Hippocampal formation (tissue), 2 donors: ENCODE measurements at regions not wholly inside any gene's neighbourhood (a gene's known extent, or its start where the extent isn't known, plus 50 kb on each side); places are given as distances from the start of the nearest gene placed in this dataset.
A peak's percentile ranks its signal among the peaks of the same experiment; 100 is the strongest.
"Not testable (repeated sequence)": the region's sequence is repeated elsewhere in the genome, so short reads cannot be mapped to it uniquely, and the experiment has no call there.

ENCODE experiments used
- DNase-seq, 2 donors: peaks; one replicate each; lab custom pipeline; 2025; lab: John Stamatoyannopoulos, UW

GRCh38 chr15:70374096-70374495 is 276.4 kb upstream of the TLE3 start:
- DNase-seq: no peak

- not testable (repeated sequence) for DNase-seq
Observed at GRCh38 chr15:70373439-70373838, 275.7 kb upstream of the TLE3 start.

DNA sequence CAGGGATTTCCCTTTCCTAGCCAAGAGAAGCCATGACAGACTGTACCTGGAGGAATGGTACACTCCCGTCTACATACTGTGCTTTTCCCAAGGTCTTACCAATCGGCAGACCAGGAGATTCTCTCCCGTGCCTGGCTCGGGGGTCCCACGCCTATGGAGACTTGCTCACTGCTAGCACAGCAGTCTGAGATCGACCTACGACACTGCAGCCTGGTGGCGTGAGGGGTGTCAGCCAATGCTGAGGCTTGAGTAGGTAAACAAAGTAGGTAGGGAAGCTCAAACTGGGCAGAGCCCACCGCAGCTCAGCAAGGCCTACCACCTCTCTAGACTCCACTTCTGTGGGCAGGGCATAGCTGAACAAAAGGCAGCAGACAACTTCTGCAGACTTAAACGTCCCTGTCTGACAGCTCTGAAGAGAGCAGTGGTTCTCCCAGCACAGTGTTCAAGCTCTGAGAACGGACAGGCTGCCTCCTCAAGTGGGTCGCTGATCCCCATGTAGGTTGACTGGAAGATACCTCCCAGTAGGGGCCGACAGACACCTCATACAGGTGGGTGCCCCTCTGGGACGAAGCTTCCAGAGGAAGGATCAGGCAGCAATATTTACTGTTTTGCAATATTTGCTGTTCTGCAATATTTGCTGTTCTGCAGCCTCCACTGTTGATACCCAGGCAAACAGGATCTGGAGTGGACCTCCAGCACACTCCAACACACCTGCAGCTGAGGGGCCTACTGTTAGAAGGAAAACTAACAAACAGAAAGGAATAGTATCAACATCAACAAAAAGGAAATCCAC is 270.4 kb upstream of the TLE3 start:
- not testable (repeated sequence) for DNase-seq

DNA sequence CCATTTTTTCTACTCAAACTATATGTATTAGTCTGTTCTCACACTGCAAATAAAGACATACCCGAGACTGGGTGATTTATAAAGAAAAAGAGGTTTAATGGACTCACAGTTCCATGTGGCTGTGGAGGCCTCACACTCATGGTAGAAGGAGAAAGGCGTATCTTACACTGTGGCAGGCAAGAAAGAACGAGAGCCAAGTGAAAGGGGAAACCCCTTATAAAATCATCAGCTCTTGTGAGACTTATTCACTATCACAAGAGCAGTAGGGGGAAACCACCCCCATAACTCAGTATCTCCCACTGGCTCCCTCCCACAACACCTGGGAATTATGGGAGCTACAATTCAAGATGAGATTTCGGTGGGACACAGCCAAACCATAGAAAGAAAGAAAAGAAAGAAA is 266.3 kb upstream of the TLE3 start:
- DNase-seq: not testable (repeated sequence)

DNA sequence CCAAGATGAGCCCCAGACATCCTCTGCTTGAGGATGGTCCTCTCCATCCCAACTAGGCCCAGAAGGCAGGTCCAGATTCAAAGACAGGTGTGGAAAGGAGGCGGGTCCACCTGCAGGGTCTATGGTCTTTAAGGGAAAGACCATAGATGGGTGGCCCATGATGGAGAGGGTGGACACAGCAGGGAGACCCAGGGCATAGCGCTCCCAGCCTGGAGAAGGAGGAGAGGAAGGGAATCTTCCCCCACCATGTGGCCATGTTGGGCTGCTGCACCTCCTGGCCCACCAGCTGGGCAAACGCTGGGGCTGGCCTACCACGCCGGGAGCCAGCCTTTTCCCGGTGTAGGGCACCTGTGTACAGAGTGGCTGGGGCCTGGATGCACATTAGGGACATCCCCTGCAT is 265.2 kb upstream of the TLE3 start:
- DNase-seq: peak in 1 of 2 donors; percentile 5

DNA sequence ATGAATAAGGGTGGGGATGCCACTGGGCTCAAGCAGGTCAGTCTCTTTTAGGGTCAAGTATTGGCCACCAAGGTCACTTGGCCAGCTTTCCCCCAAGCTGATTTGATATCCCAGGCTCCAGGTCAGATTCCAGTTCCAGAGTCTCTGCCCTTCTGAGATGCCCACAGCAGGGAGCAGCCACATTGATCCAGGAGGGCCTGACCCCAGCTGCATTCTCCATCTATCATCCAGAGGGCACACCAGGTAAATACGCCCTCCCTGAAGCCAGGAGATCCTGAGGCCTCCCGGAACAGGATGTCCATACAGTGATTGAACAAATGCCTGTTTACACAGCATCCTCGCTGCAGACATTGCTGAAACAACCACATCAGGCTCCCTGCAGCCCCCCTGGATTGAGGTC is 264.6 kb upstream of the TLE3 start:
- no peak for DNase-seq

GRCh38 chr15:70361891-70362290 is 264.2 kb upstream of the TLE3 start:
- no peak for DNase-seq

GRCh38 chr15:70361106-70361505 is 263.4 kb upstream of the TLE3 start:
- no peak for DNase-seq

DNA sequence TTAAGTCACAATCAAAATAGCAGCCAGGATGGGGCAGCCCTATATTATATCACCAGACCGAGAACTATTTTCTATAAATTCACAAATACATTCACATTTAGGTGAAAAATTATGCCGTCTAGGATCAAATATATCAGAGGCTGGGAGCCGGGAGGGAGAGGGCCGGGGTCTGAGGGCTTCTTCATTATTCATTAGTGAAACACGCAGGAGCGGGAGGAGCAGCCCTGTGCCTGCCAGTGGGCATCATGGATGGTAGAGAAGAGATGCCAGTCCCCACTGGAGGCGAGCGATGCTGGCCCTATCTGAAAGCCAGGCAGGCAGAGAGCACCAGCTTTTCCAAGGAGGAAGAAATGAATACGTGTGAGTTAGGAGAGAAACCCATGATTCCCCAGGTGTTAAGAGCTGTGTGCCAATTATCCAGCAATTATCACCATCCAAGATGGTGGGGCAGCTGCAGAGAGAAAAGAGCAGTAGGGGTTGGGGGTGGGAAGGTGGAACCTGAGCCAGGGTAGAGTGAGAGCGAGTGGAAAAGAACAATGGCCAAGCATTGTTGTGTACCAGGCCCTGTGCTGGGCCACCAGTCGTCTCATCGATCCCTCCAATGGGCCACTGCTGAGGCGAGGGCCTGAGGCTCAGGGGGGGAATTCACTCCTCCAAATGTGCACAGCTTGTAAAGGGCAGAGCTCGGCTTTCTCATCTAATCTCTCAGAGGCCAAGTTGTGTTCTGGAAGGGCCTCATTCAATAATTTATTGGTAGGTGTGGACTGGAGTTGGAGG is 261.3 kb upstream of the TLE3 start:
- no peak for DNase-seq

DNA sequence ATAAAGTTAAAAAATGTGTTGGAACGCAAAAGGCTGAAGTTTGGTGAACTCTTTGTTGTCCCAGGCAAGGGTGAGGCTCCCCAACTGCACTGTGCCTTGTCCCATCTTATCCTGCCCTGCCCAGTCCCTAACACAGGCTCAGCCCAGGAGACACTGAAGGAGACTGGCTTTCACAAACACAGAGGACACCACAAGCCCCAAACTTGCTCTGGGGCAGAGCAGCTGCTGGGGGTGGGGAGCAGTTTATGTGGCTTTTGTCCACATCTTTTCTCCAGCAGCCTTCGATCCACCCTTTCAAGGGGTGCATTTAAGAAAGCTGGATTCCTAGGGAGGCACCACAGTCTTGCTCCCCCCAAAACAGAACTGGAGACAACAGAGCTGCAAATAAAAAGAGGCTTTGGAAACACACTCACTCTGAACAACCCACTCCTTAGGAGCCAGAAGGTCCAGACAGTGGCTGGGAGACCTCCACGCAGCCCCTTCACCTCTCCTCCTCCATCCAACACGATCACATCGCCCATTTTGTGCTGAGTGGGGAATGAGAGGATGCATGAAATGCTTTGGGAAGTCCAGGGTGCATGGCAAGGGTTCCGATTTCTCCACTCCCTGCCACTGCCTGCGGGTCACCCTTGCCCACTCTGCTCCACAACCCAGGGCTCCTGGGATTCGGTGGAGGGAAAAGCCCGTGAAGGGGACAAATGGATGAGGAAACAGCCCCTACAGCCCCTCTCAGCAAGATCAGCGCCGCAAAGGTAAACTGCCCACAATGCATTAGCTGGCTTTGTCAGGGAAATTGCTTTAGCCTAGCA is 260.5 kb upstream of the TLE3 start:
- DNase-seq: no peak

GRCh38 chr15:70357453-70357852 is 259.7 kb upstream of the TLE3 start:
- no peak for DNase-seq

GRCh38 chr15:70356919-70357318 is 259.2 kb upstream of the TLE3 start:
- no peak for DNase-seq

DNA sequence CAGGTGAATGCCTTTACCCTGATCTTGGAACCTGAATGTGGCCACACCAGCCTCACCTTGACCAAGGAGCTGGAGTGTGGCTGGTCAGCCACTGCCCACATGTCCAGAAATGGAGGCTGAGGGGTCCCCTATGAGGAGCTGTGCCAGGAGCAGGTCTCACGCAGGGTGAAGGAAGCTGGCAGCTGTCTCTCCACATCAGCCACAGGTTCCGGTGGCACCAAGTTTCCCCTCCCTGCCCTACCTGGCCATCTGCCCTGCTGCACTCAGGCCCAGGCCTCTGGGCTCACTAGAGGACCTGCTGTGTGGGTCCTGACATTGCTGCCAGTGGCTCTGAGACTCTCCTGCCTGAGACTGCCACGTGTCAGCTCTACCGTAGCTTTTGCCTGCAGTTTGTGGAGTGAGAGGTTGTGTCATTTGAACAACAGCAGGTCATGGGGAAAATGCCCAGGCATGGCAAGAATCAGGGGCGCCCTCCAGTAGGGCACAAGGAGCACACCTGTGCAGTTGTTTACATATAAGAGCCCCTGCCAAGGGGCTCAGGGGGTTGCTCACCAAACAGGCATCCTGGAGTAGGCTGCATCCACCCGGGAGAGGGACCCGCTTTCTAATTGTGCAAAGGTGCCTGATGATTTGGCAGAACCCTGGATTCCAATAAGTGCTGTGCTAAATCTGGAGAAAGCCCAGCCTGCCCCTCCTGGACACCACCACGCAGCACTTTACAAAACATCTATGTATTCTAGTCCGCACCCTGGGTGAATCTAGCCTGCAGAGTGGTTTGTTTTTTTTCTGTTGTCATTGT is 258.5 kb upstream of the TLE3 start:
- no peak for DNase-seq

GRCh38 chr15:70355275-70355795 is 257.6 kb upstream of the TLE3 start:
- DNase-seq: no peak

DNA sequence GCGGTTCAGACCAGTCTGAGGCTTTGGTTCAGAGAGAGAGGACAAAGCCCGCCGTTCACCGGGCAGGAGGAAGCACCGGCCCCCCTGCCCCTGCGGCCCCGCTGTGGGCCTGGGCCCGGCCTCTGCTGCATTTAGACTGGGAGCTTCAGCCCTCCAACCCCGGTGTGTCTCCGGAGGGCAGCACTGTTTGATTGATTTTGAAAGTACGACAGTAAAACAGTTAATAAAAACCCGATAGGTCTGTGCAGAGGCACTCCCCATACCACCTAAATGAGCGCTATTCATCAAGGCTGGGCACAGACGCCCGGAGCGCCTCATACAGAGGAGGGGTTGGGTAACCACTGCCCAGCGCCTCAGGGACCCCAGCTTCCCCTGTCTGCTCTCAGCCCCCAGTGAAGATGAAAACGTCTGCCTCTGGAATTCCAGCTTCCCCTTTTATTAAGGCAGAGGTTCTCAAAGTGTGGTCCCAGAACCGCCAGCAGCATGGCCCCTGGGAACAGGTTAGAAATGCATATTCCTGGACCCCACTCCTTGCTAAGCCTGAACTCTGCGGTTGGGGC is 256.7 kb upstream of the TLE3 start:
- no peak for DNase-seq

GRCh38 chr15:70353606-70354345 is 256.1 kb upstream of the TLE3 start:
- no peak for DNase-seq

DNA sequence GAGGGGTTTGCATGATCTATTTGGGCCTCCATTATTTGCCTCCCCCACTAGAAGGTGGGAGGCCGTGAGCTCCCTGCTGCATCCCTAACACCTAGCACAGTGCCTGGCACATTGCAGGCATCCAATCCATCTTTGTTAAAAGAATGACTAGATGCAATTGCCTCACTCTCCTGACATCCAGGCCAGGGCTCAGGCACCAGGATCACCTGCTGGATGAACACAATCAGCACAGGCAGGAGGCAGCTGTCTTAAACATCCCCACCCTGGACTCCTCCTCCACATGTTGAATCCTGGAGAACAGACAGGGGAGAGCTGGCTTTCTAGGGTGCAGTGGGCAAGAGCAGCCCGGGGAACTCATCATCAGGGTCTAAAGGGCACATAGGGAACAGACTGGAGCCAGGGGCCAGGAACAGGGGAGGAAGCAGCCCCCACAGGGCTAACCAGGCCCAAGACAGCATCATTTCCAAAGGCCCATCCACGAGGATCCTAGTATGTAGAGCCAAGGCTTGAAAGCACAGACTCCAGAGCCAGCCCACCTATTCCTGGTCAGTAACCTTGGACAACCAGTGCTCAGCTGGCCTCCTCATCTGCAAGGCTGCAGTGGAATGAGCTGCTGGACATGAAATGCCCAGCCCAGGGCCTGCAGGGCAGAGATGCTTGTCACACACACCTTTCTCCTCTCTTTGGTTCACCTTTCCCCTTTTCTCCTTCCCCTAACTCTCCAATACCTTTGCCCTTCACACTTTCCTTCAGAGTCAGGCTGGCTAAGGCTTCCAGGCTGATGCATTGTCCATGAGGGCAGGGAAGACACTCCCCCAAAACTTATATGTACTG is 254.4 kb upstream of the TLE3 start:
- no peak for DNase-seq

DNA sequence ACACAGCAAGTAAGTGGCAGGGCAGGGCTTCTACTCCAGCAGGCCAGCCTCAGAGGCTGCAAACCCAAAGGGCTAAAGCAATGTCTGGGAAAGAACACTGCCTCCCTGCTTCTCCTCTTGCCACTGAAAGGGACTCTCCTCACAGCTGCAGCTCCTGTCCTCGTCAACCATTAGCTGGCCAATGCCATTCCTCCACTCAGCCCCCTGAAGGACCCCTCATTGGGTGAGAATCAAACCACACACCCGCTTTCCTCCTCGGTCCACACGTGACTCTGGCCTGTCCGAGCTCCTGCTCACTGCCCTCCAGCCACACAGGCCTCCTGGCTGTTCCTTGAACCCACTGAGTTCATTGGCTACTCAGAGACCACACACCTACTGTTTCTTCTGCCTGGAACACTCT is 253.7 kb upstream of the TLE3 start:
- no peak for DNase-seq

DNA sequence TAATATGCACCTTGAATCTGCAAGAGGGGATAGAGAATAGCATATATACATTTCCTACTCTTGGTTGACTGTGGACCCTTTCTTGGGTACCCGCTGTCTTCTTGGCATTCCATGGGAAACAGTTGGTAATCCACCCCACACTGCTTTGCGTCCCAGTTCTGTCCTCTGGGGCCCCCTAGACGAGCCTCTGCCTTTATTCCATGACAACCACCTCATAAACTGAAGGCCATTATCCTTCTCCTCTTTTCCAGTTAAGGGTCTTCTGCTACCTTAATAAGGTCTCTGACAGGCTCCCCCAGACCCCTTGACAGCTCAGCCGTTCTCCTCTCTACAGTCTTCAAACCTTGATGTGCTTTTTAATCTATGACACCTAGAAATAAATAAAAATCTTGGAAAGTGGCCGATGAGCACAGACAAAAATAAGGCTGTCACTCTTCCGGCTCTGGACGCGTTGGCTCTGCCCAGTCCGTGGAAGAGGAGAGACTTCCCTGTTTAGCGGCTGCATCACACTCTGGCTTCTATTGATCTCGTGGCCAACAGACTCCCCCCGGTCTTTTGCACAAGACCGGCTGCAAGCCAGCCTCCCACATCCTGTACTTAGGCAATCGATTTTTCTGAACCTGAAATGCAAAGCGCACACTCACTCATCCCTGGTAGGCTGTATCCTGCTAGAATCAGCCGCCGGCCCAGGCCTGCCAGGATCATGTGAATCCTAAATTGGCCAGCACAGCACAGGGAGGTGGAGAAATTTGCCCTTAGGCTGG is 251.0 kb upstream of the TLE3 start:
- peak in 1 of 2 donors; percentile 58 for DNase-seq
